Naive thymus-derived CD4-positive, alpha-beta T cell (primary cell): ENCODE measurements at regions not wholly inside any gene's neighbourhood (a gene's known extent, or its start where the extent isn't known, plus 50 kb on each side); places are given as distances from the start of the nearest gene placed in this dataset.

ENCODE experiments used
- ATAC-seq: fragments of 150-1000 bp; cut with Tn5 transposase; 2 replicates; pipeline ENCODE4 v1.10.0; 2021; ENCODE audit warnings: mild to moderate bottlenecking, moderate library complexity
- CTCF ChIA-PET: fragments of 350-600 bp; sonication (Branson Sonifier 250); formaldehyde crosslinking; loops from one replicate; lab custom pipeline; 2021; ENCODE audit warnings: antibody characterized with exemption; lab: Charles Lee
- POLR2A ChIA-PET: fragments of 350-600 bp; sonication (Branson Sonifier 250); formaldehyde crosslinking; loops from one replicate; lab custom pipeline; 2021; ENCODE audit warnings: antibody characterized with exemption, inconsistent platforms; lab: Charles Lee
- DNase-seq, 9 donors: peaks; one replicate each; pipeline versions ENCODE4 v3.0.0 to v3.0.0-alpha.2; 2020 to 2022; ENCODE audit warnings: mixed read lengths in 1 of 9
- H3K27ac ChIP-seq: one replicate; pipeline ENCODE4 v1.7.0; 2013; ENCODE audit warnings: mild to moderate bottlenecking, low read depth, low read length, moderate library complexity
- H3K27me3 ChIP-seq, 2 donors: one replicate each; pipeline ENCODE4 v1.7.0; 2013; ENCODE audit warnings: low read length in 2 of 2, mild to moderate bottlenecking in 2 of 2, moderate library complexity in 2 of 2; ENCODE audit not compliant: control insufficient read depth in 2 of 2, insufficient read depth in 2 of 2
- H3K36me3 ChIP-seq, 3 experiments: 1 replicate in 2 of 3; 2 replicates in 1 of 3; pipeline ENCODE4 v1.7.0; 2013; ENCODE audit warnings: low read length in 3 of 3, mild to moderate bottlenecking in 3 of 3, moderate library complexity in 1 of 3; ENCODE audit not compliant: insufficient read depth in 3 of 3, control insufficient read depth in 2 of 3
- H3K4me1 ChIP-seq, 2 donors: one replicate each; pipeline ENCODE4 v1.7.0; 2013; ENCODE audit warnings: low read length in 2 of 2, mild to moderate bottlenecking in 2 of 2, moderate library complexity in 1 of 2; ENCODE audit not compliant: control insufficient read depth in 2 of 2, insufficient read depth in 2 of 2
- H3K4me3 ChIP-seq: 2 replicates; pipeline ENCODE4 v1.7.0; 2013; ENCODE audit warnings: mild to moderate bottlenecking, low read length
- H3K9me3 ChIP-seq, 3 experiments: 1 replicate in 2 of 3; 2 replicates in 1 of 3; pipeline ENCODE4 v1.7.0; 2013; ENCODE audit warnings: low read length in 3 of 3; ENCODE audit not compliant: control insufficient read depth in 2 of 3
- H3K27ac Mint-ChIP-seq, 9 donors: one replicate each; pipeline ENCODE4 v1.8.0; 2020 to 2022; ENCODE audit warnings: mixed read lengths in 9 of 9, mild to moderate bottlenecking in 8 of 9, moderate library complexity in 5 of 9, inconsistent platforms in 2 of 9
- H3K27me3 Mint-ChIP-seq, 5 donors: one replicate each; pipeline ENCODE4 v1.8.0; 2021 to 2022; ENCODE audit warnings: mixed read lengths in 5 of 5, mild to moderate bottlenecking in 1 of 5
- H3K36me3 Mint-ChIP-seq, 5 donors: one replicate each; pipeline ENCODE4 v1.8.0; 2020 to 2022; ENCODE audit warnings: mixed read lengths in 5 of 5, mild to moderate bottlenecking in 3 of 5, inconsistent platforms in 1 of 5
- H3K4me1 Mint-ChIP-seq, 7 donors: one replicate each; pipeline ENCODE4 v1.8.0; 2020 to 2022; ENCODE audit warnings: mixed read lengths in 7 of 7, mild to moderate bottlenecking in 3 of 7, inconsistent platforms in 1 of 7
- H3K4me3 Mint-ChIP-seq, 10 donors: one replicate each; pipeline ENCODE4 v1.8.0; 2020 to 2022; ENCODE audit warnings: mild to moderate bottlenecking in 10 of 10, mixed read lengths in 10 of 10, moderate library complexity in 6 of 10, inconsistent platforms in 2 of 10
- H3K9me3 Mint-ChIP-seq, 11 donors: one replicate each; pipeline ENCODE4 v1.8.0; 2020 to 2022; ENCODE audit warnings: mixed read lengths in 11 of 11, mild to moderate bottlenecking in 4 of 11, inconsistent platforms in 1 of 11, moderate library complexity in 1 of 11
- intact Hi-C, 2 donors: fragments of 100-400 bp; cut with micrococcal nuclease; formaldehyde crosslinking; loops; one replicate each; pipeline ENCODE4 v1.15.1; 2023

- DNase-seq (no peak), ATAC-seq (no peak)
- Histone ChIP-seq H3K27ac (no peak overlapping the region), H3K27me3 (no peaks in the 10 kb centered on the region), H3K4me1 (no peaks in the 10 kb centered on the region), H3K9me3 (no peaks in the 10 kb centered on the region), H3K36me3 (no peaks in the 10 kb centered on the region), H3K4me3 (no peak overlapping the region)
- Mint-ChIP-seq H3K9me3 (peaks cover 0 to 2% (median 0%) of the 10 kb centered on the region in 11 donors), H3K27ac (no peak overlapping the region), H3K36me3 (no peaks in the 10 kb centered on the region), H3K4me1 (no peaks in the 10 kb centered on the region), H3K27me3 (no peaks in the 10 kb centered on the region), H3K4me3 (no peak overlapping the region)
- ChIA-PET CTCF (interaction anchor here (0.6 kb wide), 1 partner anchor 30 kb away, joined by 3 read pairs; no protein-coding TSS in a partner anchor), POLR2A (no interaction called here)
- intact Hi-C loops, result no loop called here
These were observed 604.2 kb downstream of the XIRP2 start for GRCh38 chr2:167492486-167492885.

DNA sequence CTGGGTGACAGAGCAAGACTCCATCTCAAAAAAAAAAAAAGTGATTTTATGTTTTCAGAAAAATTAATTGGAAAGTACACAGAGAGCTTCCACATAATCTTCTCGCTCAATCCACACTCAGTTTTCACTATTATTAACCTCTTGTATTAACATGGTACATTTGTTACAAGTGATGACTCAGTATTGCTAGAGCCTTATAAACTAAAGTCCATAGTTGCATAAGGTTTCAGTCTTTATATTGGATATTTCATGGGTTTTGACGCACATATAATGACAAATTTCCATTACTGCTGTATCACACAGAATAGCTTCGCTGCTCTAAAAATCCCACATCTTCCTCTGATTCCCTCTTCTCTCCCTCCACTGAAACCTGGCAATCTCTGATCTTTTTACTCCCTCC lies 603.5 kb downstream of the XIRP2 start:
- H3K9me3 ChIP-seq, result no peaks in the 10 kb centered on the region
- Mint-ChIP-seq H3K4me1 (no peaks in the 10 kb centered on the region), H3K36me3 (no peaks in the 10 kb centered on the region), H3K4me3 (no peak overlapping the region), H3K27ac (no peak overlapping the region), H3K27me3 (peaks cover 0 to under 1% (median 0%) of the 10 kb centered on the region in 5 donors), H3K9me3 (peaks cover 0 to 2% (median 0%) of the 10 kb centered on the region in 11 donors)
- DNase-seq (no peak), ATAC-seq (no peak)
- H3K27ac ChIP-seq, result no peak overlapping the region
- no peaks in the 10 kb centered on the region for H3K4me1 ChIP-seq
- intact Hi-C loops, result no loop called here
- no peaks in the 10 kb centered on the region for H3K27me3 ChIP-seq
- ChIA-PET CTCF (no interaction called here), POLR2A (no interaction called here)
- no peak overlapping the region for H3K4me3 ChIP-seq
- no peaks in the 10 kb centered on the region for H3K36me3 ChIP-seq

GRCh38 chr2:167490455-167490854 lies 602.2 kb downstream of the XIRP2 start:
- CTCF ChIA-PET, result no interaction called here
- Mint-ChIP-seq H3K4me1 (no peaks in the 10 kb centered on the region), H3K4me3 (no peak overlapping the region), H3K27me3 (peaks cover 0 to 4% (median 0%) of the 10 kb centered on the region in 5 donors), H3K27ac (no peak overlapping the region), H3K9me3 (no peaks in the 10 kb centered on the region), H3K36me3 (no peaks in the 10 kb centered on the region)
- Histone ChIP-seq H3K27me3 (no peaks in the 10 kb centered on the region), H3K4me3 (no peak overlapping the region), H3K36me3 (no peaks in the 10 kb centered on the region), H3K9me3 (no peaks in the 10 kb centered on the region), H3K4me1 (no peaks in the 10 kb centered on the region), H3K27ac (no peak overlapping the region)
- no peak for DNase-seq
- POLR2A ChIA-PET, result no interaction called here
- ATAC-seq, result no peak
- intact Hi-C loops, result no loop called here

DNA sequence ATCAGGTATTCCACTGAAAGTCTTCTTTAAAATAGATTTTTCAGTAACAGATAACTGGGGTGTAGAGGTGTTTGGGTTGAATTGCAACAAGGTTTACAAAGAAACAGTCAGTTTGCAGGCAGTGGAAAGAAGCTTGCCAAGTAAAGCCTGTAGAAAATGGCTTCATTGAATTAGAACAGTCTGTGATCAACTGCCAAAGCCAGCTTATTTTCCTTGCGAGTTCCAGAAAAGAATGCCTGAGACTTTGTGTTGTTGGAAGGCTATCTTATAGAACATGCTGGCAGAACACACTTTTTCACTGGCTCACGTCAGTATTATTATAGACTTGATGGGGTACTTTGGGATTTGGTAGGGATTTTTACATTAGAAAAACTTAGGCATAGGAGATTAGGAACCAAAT lies 601.0 kb downstream of the XIRP2 start:
- no peak for ATAC-seq

GRCh38 chr2:167487728-167488127 lies 599.4 kb downstream of the XIRP2 start:
- ChIA-PET CTCF (no interaction called here), POLR2A (no interaction called here)
- DNase-seq (no peak), ATAC-seq (no peak)
- H3K27ac Mint-ChIP-seq, result no peak overlapping the region
- Histone ChIP-seq H3K27ac (no peak overlapping the region), H3K4me3 (no peak overlapping the region), H3K9me3 (no peaks in the 10 kb centered on the region), H3K4me1 (no peaks in the 10 kb centered on the region), H3K36me3 (no peaks in the 10 kb centered on the region), H3K27me3 (no peaks in the 10 kb centered on the region)
- no peak overlapping the region for H3K4me3 Mint-ChIP-seq
- intact Hi-C loops, result no loop called here
- H3K27me3 Mint-ChIP-seq, result peaks cover 0 to 4% (median 0%) of the 10 kb centered on the region in 5 donors
- H3K9me3 Mint-ChIP-seq, result peaks cover 0 to 6% (median 0%) of the 10 kb centered on the region in 11 donors
- no peaks in the 10 kb centered on the region for H3K36me3 Mint-ChIP-seq
- no peaks in the 10 kb centered on the region for H3K4me1 Mint-ChIP-seq

More for the DNA sequence above, 601.0 kb downstream of the XIRP2 start:
- ChIA-PET CTCF (no interaction called here), POLR2A (no interaction called here)
- Histone ChIP-seq H3K4me1 (no peaks in the 10 kb centered on the region), H3K9me3 (no peaks in the 10 kb centered on the region), H3K36me3 (no peaks in the 10 kb centered on the region), H3K27ac (no peak overlapping the region), H3K27me3 (no peaks in the 10 kb centered on the region), H3K4me3 (no peak overlapping the region)
- intact Hi-C loops, result no loop called here
- no peaks in the 10 kb centered on the region for H3K9me3 Mint-ChIP-seq
- no peak overlapping the region for H3K27ac Mint-ChIP-seq
- H3K4me1 Mint-ChIP-seq, result no peaks in the 10 kb centered on the region
- no peak for DNase-seq
- no peak overlapping the region for H3K4me3 Mint-ChIP-seq
- H3K36me3 Mint-ChIP-seq, result no peaks in the 10 kb centered on the region
- peaks cover 0 to 4% (median 0%) of the 10 kb centered on the region in 5 donors for H3K27me3 Mint-ChIP-seq

- intact Hi-C loops, result no loop called here
- H3K9me3 ChIP-seq, result no peaks in the 10 kb centered on the region
- H3K27ac ChIP-seq, result no peak overlapping the region
- Mint-ChIP-seq H3K4me1 (no peaks in the 10 kb centered on the region), H3K27me3 (peaks cover 0 to 4% (median 0%) of the 10 kb centered on the region in 5 donors), H3K4me3 (no peak overlapping the region), H3K9me3 (peaks cover 0 to 6% (median 0%) of the 10 kb centered on the region in 11 donors), H3K36me3 (no peaks in the 10 kb centered on the region), H3K27ac (no peak overlapping the region)
- H3K4me3 ChIP-seq, result no peak overlapping the region
- no peak for DNase-seq
- H3K36me3 ChIP-seq, result no peaks in the 10 kb centered on the region
- ChIA-PET CTCF (no interaction called here), POLR2A (no interaction called here)
- H3K27me3 ChIP-seq, result no peaks in the 10 kb centered on the region
- H3K4me1 ChIP-seq, result no peaks in the 10 kb centered on the region
- ATAC-seq, result no peak
These were observed 596.6 kb downstream of the XIRP2 start for GRCh38 chr2:167484875-167485274.

- Mint-ChIP-seq H3K9me3 (peaks cover 0 to 6% (median 0%) of the 10 kb centered on the region in 11 donors), H3K4me3 (no peak overlapping the region), H3K36me3 (no peaks in the 10 kb centered on the region), H3K27me3 (no peaks in the 10 kb centered on the region), H3K4me1 (no peaks in the 10 kb centered on the region), H3K27ac (no peak overlapping the region)
- ChIA-PET POLR2A (no interaction called here), CTCF (no interaction called here)
- H3K36me3 ChIP-seq, result no peaks in the 10 kb centered on the region
- intact Hi-C loops, result no loop called here
- ATAC-seq (no peak), DNase-seq (no peak)
- no peak overlapping the region for H3K4me3 ChIP-seq
- no peaks in the 10 kb centered on the region for H3K27me3 ChIP-seq
- no peaks in the 10 kb centered on the region for H3K9me3 ChIP-seq
- no peaks in the 10 kb centered on the region for H3K4me1 ChIP-seq
- no peak overlapping the region for H3K27ac ChIP-seq
These were observed 592.7 kb downstream of the XIRP2 start for GRCh38 chr2:167480986-167481309.
